ENCODE measurements at regions not wholly inside any gene's neighbourhood (a gene's known extent, or its start where the extent isn't known, plus 50 kb on each side); places are given as distances from the start of the nearest gene placed in this dataset.
"Not testable (repeated sequence)": the region's sequence is repeated elsewhere in the genome, so short reads cannot be mapped to it uniquely, and the experiment has no call there.

DNA sequence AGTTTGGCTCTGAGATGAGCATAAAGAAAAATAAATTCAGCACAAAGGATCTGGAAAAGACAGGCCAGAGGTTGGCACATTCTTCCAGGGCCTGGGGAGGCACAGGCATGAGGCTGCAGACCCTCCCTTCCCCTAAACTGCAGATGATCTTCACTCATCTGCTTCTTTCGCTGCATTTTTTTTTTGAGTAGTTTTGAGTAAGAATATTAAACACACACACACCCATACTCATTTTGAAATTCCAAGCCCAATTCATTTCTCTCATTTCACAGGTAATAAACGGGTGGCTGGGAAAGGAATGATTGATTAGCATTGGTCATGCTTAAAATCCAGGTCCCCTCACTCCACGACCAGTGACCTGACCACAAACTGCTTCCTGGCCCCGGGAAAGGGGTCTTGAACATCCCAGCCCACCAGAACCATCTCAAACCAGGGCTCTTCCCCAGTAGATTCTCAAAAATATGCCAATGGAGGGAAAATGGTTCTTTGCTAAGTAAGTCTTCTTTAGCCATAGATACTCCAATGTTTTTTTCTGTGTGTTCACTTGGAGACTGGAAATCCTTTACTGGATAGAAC, 219.6 kb downstream of the ANAPC1 start:
- DNase-seq (ENCODE audit: low read depth in 2 of 2), result no peak

GRCh38 chr2:111665011-111665410, 219.0 kb downstream of the ANAPC1 start:
- DNase-seq (ENCODE audit: low read depth in 2 of 2), result no peak

DNA sequence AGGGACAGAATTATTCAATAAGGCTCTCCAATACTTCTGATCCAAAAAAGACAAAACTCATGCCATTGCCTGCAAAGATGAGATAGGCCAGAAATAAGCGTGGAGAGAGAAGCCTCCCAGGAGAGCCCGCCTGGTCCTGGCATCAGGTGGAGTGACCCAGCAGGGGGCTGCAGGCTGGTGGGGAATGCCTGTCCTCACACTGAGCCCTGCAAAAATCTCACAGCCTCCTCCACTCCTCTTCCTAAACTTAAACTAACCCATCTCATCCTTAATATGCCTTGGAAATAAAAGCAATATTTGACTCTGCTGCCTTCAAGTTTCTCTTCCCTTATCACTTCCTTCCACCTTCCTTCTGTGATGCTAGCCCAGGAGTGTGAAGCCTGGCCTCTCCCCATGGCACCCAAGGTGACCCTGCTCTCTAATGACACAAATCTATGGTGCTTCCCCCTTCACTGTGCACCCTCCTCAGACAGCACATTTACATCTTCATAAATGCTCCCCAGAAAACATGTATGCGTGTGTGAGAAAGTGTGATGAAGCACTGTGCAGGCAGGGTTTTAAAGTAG, 218.4 kb downstream of the ANAPC1 start:
- DNase-seq (ENCODE audit: low read depth in 2 of 2), result no peak

DNA sequence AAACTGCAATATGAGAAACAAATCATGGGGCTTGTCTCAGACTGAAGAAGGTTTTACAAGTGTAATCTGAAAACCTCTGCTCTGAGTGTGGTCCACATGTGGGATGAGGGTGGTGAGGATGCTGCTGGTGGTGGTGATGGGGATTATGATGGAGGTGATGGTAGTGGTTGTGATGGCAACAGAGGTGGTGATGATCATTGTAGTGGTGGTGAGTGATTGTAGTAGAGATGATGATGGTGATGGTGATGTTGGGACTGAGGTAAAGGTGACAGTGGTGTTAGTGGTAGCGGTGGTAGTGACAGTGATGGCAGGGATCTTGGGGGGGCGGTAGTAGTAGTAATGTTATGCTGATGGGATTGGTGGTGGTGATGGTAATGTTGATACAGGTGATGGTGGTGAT, 217.8 kb downstream of the ANAPC1 start:
- DNase-seq (ENCODE audit: low read depth in 2 of 2), result no peak

- no peak for DNase-seq (ENCODE audit: low read depth in 2 of 2)
These were observed 217.0 kb downstream of the ANAPC1 start for GRCh38 chr2:111667001-111667400.

GRCh38 chr2:111667542-111668273, 216.3 kb downstream of the ANAPC1 start:
- DNase-seq (ENCODE audit: low read depth in 2 of 2), result no peak

DNA sequence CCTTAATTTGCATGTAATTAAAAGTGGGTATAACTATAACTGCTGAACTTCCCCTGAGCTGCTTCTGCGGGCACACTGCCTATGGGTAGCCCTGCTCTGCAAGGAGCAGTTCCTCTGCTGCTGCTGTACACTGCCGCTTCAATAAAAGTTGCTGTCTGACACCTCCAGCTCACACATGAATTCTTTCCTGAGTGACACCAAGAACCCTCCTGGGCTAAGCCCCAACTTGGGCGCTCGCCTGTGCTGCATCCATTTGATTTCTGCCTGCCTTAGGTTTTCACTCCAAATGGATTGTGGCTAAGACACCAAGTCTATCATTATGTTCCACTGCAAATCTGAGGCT, 215.7 kb downstream of the ANAPC1 start:
- DNase-seq (ENCODE audit: low read depth in 2 of 2), result no peak

- no peak for DNase-seq (ENCODE audit: low read depth in 2 of 2)
These were observed 215.3 kb downstream of the ANAPC1 start for GRCh38 chr2:111668741-111669140.

DNA sequence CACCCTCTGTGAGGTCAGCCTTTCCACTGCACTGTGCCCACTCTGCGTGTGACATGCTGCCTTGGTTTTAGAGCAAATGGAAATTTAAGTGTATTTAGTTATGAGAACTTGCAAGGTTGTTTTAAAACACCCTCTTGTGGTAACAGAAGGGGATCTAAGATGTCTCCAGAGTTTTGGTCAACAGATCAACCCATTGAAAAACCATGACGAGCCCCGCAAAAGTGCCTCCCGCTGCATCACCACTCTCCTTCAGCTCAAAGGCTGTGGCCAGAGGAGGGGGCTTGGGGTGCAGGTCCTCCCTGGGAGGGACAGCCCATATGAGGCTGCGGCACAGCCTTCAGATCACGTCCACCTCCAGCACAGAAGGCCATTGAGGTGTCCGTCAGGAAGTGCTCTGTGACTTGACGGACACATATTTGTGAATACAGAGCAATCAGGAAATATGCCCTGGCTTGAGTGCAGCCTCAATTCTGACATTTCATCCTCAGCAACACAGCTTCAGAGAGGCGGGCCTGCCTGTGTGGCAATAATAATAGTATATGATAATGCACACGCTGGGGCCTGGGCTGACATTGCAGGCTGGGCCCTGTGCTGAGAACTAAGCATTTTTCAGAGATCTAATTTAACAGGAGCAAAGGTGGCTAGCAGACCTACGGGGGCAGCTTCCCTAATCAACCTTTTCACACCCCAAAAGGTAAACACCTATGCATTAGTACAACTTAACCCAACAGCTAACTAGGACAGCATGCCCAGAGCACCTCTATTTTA, 213.9 kb downstream of the ANAPC1 start:
- DNase-seq (ENCODE audit: low read depth in 2 of 2), result no peak

GRCh38 chr2:111670776-111671175, 213.2 kb downstream of the ANAPC1 start:
- no peak for DNase-seq (ENCODE audit: low read depth in 2 of 2)

DNA sequence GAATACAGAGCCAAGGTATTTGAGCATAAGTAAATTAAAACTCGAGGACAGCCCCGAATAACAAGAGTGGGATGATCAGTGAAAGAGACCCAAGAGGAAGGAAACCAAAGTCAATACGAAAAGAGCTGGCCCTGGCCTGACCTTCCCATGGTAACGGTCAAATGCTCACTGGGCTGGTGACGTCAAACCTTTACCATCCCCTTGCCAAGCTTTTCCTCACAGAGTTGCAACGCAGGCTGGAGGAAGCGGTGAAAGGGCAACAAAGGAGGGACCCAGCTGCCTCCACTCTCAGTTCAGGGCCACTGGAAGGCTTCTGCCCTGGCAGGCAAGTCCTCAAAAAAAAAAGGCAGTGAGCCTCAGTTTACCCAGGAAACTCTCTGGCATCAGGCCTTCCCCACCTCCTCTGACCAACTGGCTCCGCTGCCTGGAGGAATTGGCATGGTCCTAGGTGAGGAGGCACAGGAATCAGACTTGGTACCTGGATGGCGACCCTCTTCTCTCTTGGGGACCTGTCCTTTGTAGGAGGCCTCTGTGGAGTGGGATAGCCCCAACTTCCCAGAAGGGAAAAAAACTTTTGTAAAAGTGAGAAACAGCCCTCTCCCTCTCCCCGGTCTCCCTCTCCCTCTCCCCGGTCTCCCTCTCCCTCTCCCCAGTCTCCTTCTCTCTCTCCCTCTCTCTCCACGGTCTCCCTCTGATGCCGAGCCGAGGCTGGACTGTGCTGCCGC, 212.4 kb downstream of the ANAPC1 start:
- DNase-seq (ENCODE audit: low read depth in 2 of 2), result no peak

- not testable (repeated sequence) for DNase-seq (ENCODE audit: low read depth in 2 of 2)
These were observed 211.4 kb downstream of the ANAPC1 start for GRCh38 chr2:111672641-111673040.

DNA sequence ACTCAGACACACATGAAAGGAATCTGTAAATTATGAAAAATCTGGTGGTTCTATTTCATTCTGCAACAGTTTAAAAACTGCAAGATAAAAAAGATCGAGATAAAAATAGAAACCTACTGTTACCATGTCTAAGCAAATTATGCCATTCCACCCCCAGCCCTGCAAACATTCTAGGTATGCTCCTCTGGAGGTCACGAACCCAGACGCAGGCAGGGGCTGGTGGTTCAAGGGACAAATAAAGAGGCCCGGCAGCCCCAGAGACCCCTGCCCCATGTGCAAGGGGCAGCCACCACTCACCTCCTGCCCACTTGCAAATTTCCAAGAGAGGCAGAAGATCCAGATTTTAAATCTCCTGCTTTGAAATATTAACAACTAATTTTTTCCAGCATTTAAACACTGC, 210.5 kb downstream of the ANAPC1 start:
- DNase-seq (ENCODE audit: low read depth in 2 of 2), result no peak

DNA sequence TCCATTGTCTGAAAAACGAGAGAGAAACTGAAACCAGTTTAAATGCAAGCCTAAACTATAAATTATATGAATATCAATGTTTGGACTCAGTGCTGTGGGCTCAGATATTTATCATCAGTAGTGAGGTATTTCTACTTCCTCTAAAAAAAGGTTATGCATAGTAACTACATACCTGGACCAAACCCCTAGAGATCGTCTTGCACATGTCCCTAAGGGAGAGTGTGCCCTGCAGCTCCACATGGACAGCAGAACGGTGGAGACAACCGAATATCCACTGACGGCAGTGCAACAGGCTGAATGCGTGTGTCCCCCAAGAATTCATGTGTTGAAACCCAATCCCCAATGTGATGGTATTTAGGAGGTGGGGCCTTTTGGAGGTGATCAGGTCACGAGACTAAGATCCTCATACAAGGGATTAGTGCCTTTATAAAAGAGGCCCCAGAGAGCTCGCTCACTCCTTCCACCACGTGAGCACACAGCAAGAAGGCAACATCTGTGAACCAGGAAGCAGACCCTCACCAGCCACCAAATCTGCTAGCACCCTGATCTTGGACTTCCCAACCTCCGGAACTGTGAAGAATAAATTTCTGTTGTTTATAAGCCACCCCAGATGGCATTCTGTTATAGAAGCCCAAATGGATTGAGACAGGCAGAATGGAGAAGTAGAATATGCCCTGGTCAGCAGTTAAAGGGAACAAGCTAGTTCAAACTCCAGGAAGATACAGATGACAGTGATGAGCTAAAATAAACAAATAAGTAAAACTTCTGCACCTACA, 208.4 kb downstream of the ANAPC1 start:
- no peak for DNase-seq (ENCODE audit: low read depth in 2 of 2)

DNA sequence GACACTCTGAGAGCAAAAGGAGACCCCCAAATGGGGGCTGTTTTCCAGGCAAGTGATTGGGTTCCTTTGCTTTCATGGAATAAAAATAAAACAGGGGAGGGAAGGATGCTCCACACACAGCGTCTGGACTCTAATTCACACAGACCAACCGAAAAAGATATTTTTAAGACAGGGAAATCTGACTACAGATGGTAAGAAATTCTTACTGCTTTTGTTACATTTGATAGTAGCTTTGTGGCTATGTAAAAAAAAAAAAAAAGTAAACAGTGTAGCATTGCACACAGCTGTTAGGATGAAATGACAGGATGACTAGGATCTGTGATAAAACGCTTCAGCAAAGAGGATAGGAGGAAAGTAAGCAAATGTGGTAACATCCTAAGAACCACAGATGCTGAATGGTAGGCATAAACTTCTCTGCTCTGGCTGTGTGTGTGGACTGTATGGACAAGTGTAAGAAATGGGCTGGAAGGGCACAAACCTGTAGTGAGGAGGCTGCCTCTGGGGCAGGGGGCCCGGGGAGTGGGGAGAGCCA, 207.6 kb downstream of the ANAPC1 start:
- DNase-seq (ENCODE audit: low read depth in 2 of 2), result no peak

GRCh38 chr2:111678161-111678560, 205.8 kb downstream of the ANAPC1 start:
- DNase-seq (ENCODE audit: low read depth in 2 of 2), result no peak

DNA sequence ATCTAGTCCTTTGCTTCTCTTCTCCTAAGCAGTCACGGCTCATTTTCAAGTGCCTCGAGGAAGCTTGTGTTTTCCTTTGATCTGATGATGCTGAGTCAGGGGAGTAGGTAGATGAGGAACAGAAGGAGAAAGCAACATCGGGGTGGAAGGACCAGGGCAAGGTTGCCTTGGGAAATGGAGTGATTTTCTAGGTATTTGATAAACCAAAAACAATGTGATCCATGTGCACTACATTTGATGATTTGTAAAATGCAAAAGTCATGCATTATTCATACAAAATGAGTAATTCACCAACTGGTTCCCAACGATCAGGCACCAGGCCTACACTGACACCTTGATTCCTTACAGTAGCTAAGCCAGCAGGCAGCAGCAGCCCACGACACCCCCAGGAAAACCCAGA, 205.3 kb downstream of the ANAPC1 start:
- no peak for DNase-seq (ENCODE audit: low read depth in 2 of 2)

DNA sequence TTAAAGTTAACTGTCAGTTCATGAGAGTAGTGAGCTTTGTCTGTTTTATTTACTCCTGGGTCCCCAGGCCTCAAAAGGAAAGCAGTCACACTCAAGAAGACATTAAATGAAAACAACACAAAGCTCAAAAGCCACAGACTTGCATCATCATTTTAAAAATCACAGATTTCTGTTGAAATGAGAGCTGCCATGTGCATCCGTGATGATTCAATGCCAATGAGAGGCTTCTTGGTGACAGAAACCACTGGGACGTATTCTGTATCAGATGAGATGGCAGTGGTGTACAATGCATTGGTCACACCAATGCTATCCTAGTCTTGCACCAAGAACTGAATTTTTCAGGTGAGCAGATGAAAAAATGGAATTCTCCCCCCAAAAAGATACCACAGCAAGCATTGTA, 204.8 kb downstream of the ANAPC1 start:
- no peak for DNase-seq (ENCODE audit: low read depth in 2 of 2)

- no peak for DNase-seq (ENCODE audit: low read depth in 2 of 2)
These were observed 199.4 kb downstream of the ANAPC1 start for GRCh38 chr2:111684611-111685010.

- DNase-seq (ENCODE audit: low read depth in 2 of 2), result no peak
These were observed 198.7 kb downstream of the ANAPC1 start for GRCh38 chr2:111685342-111685741.

DNA sequence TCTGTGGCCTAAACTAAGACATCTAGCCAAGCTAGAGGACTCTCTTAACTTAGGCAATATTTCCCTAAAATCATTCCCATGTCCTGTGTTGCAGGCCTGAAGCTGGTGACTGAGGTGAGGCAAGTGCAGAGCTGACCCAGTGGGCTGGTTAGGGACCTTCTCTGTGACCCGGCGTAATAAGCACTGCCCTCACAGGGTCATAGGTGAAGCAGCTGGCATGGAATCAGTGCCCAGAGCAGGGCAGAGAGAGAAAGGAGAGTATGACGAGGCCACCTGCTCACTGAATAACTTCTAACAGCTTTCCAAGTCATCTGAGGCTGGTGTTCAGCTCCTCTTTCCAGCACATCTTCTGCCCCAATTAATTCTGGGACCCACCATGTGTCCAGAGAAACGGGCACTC, 197.0 kb downstream of the ANAPC1 start:
- DNase-seq (ENCODE audit: low read depth in 2 of 2), result no peak
